ENCODE measurements at regions not wholly inside any gene's neighbourhood (a gene's known extent, or its start where the extent isn't known, plus 50 kb on each side); places are given as distances from the start of the nearest gene placed in this dataset.
"Not testable (repeated sequence)": the region's sequence is repeated elsewhere in the genome, so short reads cannot be mapped to it uniquely, and the experiment has no call there.

- no peak for DNase-seq (ENCODE audit: low read depth in 2 of 2)
Measured at GRCh38 chr18:30828700-30829099, 213.8 kb downstream of the DSC3 start.

GRCh38 chr18:30819619-30820018, 222.9 kb downstream of the DSC3 start:
- no peak for DNase-seq (ENCODE audit: low read depth in 2 of 2)

GRCh38 chr18:30814446-30814845, 228.1 kb downstream of the DSC3 start:
- no peak for DNase-seq (ENCODE audit: low read depth in 2 of 2)

GRCh38 chr18:30811580-30811979, 231.0 kb downstream of the DSC3 start:
- DNase-seq (ENCODE audit: low read depth in 2 of 2), result no peak

- no peak for DNase-seq (ENCODE audit: low read depth in 2 of 2)
Measured at GRCh38 chr18:30810580-30810979, 232.0 kb downstream of the DSC3 start.

GRCh38 chr18:30806823-30807222, 235.7 kb downstream of the DSC3 start:
- no peak for DNase-seq (ENCODE audit: low read depth in 2 of 2)

GRCh38 chr18:30800800-30801199, 241.7 kb downstream of the DSC3 start:
- no peak for DNase-seq (ENCODE audit: low read depth in 2 of 2)

GRCh38 chr18:30792051-30792450, 250.5 kb downstream of the DSC3 start:
- DNase-seq (ENCODE audit: low read depth in 2 of 2), result no peak

GRCh38 chr18:30788411-30788991, 254.0 kb downstream of the DSC3 start:
- DNase-seq (ENCODE audit: low read depth in 2 of 2), result not testable (repeated sequence)

- no peak for DNase-seq (ENCODE audit: low read depth in 2 of 2)
Measured at GRCh38 chr18:30787410-30787809, 255.1 kb downstream of the DSC3 start.

GRCh38 chr18:30781601-30782000, 260.9 kb downstream of the DSC3 start:
- DNase-seq (ENCODE audit: low read depth in 2 of 2), result no peak

- DNase-seq (ENCODE audit: low read depth in 2 of 2), result no peak
Measured at GRCh38 chr18:30775629-30776028, 266.9 kb downstream of the DSC3 start.

GRCh38 chr18:30772170-30772569, 270.4 kb downstream of the DSC3 start:
- DNase-seq (ENCODE audit: low read depth in 2 of 2), result not testable (repeated sequence)

GRCh38 chr18:30766053-30766452, 276.5 kb downstream of the DSC3 start:
- DNase-seq (ENCODE audit: low read depth in 2 of 2), result no peak

GRCh38 chr18:30765247-30765646, 277.3 kb downstream of the DSC3 start:
- DNase-seq (ENCODE audit: low read depth in 2 of 2), result no peak

- DNase-seq (ENCODE audit: low read depth in 2 of 2), result no peak
Measured at GRCh38 chr18:30763902-30764350, 278.6 kb downstream of the DSC3 start.

- no peak for DNase-seq (ENCODE audit: low read depth in 2 of 2)
Measured at GRCh38 chr18:30754846-30755245, 287.7 kb downstream of the DSC3 start.

- DNase-seq (ENCODE audit: low read depth in 2 of 2), result no peak
Measured at GRCh38 chr18:30748541-30748940, 294.0 kb downstream of the DSC3 start.

- no peak for DNase-seq (ENCODE audit: low read depth in 2 of 2)
Measured at GRCh38 chr18:30746224-30746623, 296.3 kb downstream of the DSC3 start.

- no peak for DNase-seq (ENCODE audit: low read depth in 2 of 2)
Measured at GRCh38 chr18:30743033-30743432, 299.5 kb downstream of the DSC3 start.

GRCh38 chr18:30730915-30731314, 311.6 kb downstream of the DSC3 start:
- no peak for DNase-seq (ENCODE audit: low read depth in 2 of 2)

GRCh38 chr18:30727849-30728248, 314.7 kb downstream of the DSC3 start:
- DNase-seq (ENCODE audit: low read depth in 2 of 2), result no peak

GRCh38 chr18:30713299-30713698, 329.2 kb downstream of the DSC3 start:
- DNase-seq (ENCODE audit: low read depth in 2 of 2), result no peak

- DNase-seq (ENCODE audit: low read depth in 2 of 2), result no peak
Measured at GRCh38 chr18:30712383-30712782, 330.2 kb downstream of the DSC3 start.

Measured in fibroblast of skin of left quadriceps (primary cell).